IPS DF 6.9 (cell line): ENCODE measurements at regions not wholly inside any gene's neighbourhood (a gene's known extent, or its start where the extent isn't known, plus 50 kb on each side); places are given as distances from the start of the nearest gene placed in this dataset.

ENCODE experiments used
- DNase-seq: peaks from one replicate; pipeline ENCODE4 v3.0.0-alpha.2; 2013; ENCODE audit warnings: low read depth, low spot score
- H3K27ac ChIP-seq: one replicate; pipeline ENCODE4 v1.5.1; 2013; ENCODE audit warnings: low read length, control low read depth
- H3K27me3 ChIP-seq: 2 replicates; pipeline ENCODE4 v1.6.1; 2013; ENCODE audit warnings: mild to moderate bottlenecking, low read length; ENCODE audit not compliant: control insufficient read depth, insufficient read depth
- H3K36me3 ChIP-seq: 2 replicates; pipeline ENCODE4 v1.6.1; 2013; ENCODE audit warnings: low read length; ENCODE audit not compliant: control insufficient read depth, insufficient read depth
- H3K4me1 ChIP-seq: 2 replicates; pipeline ENCODE4 v1.6.1; 2013; ENCODE audit warnings: low read length; ENCODE audit not compliant: control insufficient read depth, insufficient read depth
- H3K4me3 ChIP-seq: 2 replicates; pipeline ENCODE4 v1.5.1; 2013; ENCODE audit warnings: mild to moderate bottlenecking, low read length
- H3K9me3 ChIP-seq: 2 replicates; pipeline ENCODE4 v1.6.1; 2013; ENCODE audit warnings: low read length, inconsistent platforms; ENCODE audit not compliant: control insufficient read depth, insufficient read depth
- WGBS: extraction: QIAGEN DNeasy Blood & Tissue Kit; methylation state at CpG from one replicate; pipeline ENCODE4 v1.1.7; 2013; ENCODE audit warnings: mixed read lengths, missing lambda C conversion rate; ENCODE audit not compliant: insufficient read length, insufficient coverage; 5-methylcytosine and 5-hydroxymethylcytosine counted together

- Histone ChIP-seq H3K9me3 (no peaks in the 10 kb centered on the region), H3K27me3 (no peaks in the 10 kb centered on the region), H3K27ac (no peak overlapping the region), H3K4me3 (no peak overlapping the region), H3K36me3 (no peaks in the 10 kb centered on the region), H3K4me1 (no peaks in the 10 kb centered on the region)
- DNase-seq = no peak
- whole genome bisulfite sequencing = no CpG with 5 or more reads among the region's 2 CpGs
Measured at GRCh38 chr9:93821307-93821703, 133.8 kb downstream of the BARX1 start.

- WGBS = no CpG with 5 or more reads among the region's 6 CpGs
- H3K36me3 ChIP-seq = no peaks in the 10 kb centered on the region
- DNase-seq = no peak
- H3K4me1 ChIP-seq = no peaks in the 10 kb centered on the region
- no peaks in the 10 kb centered on the region for H3K9me3 ChIP-seq
- H3K27ac ChIP-seq = no peak overlapping the region
- no peaks in the 10 kb centered on the region for H3K27me3 ChIP-seq
- no peak overlapping the region for H3K4me3 ChIP-seq
Measured at GRCh38 chr9:93820667-93821306, 134.4 kb downstream of the BARX1 start.

- no peaks in the 10 kb centered on the region for H3K4me1 ChIP-seq
- no peak overlapping the region for H3K4me3 ChIP-seq
- no peaks in the 10 kb centered on the region for H3K9me3 ChIP-seq
- no peaks in the 10 kb centered on the region for H3K27me3 ChIP-seq
- no peak overlapping the region for H3K27ac ChIP-seq
- no CpG with 5 or more reads among the region's 5 CpGs for WGBS
- H3K36me3 ChIP-seq = no peaks in the 10 kb centered on the region
- DNase-seq = no peak
Measured at GRCh38 chr9:93819905-93820304, 135.2 kb downstream of the BARX1 start.

GRCh38 chr9:93818827-93819472 lies 136.2 kb downstream of the BARX1 start:
- WGBS = no CpG with 5 or more reads among the region's 17 CpGs
- no peaks in the 10 kb centered on the region for H3K36me3 ChIP-seq
- no peak overlapping the region for H3K4me3 ChIP-seq
- H3K27me3 ChIP-seq = no peaks in the 10 kb centered on the region
- DNase-seq = no peak
- H3K9me3 ChIP-seq = no peaks in the 10 kb centered on the region
- no peak overlapping the region for H3K27ac ChIP-seq
- peaks cover 2% of the 10 kb centered on the region; the same call in 1 of the 2 replicates for H3K4me1 ChIP-seq

GRCh38 chr9:93818237-93818636 lies 136.9 kb downstream of the BARX1 start:
- Histone ChIP-seq H3K9me3 (no peaks in the 10 kb centered on the region), H3K4me1 (peaks cover 2% of the 10 kb centered on the region; the same call in 1 of the 2 replicates), H3K27me3 (no peaks in the 10 kb centered on the region), H3K27ac (no peak overlapping the region), H3K36me3 (no peaks in the 10 kb centered on the region), H3K4me3 (no peak overlapping the region)
- no peak for DNase-seq

- no peaks in the 10 kb centered on the region for H3K9me3 ChIP-seq
- H3K36me3 ChIP-seq = no peaks in the 10 kb centered on the region
- no peaks in the 10 kb centered on the region for H3K27me3 ChIP-seq
- no CpG with 5 or more reads among the region's 5 CpGs for WGBS
- H3K4me3 ChIP-seq = no peak overlapping the region
- peaks cover 2% of the 10 kb centered on the region; the same call in 1 of the 2 replicates for H3K4me1 ChIP-seq
- no peak for DNase-seq
- H3K27ac ChIP-seq = no peak overlapping the region
Measured at GRCh38 chr9:93815677-93816076, 139.5 kb downstream of the BARX1 start.

GRCh38 chr9:93815135-93815534 lies 140.0 kb downstream of the BARX1 start:
- H3K4me1 ChIP-seq = peaks cover 2% of the 10 kb centered on the region; the same call in 1 of the 2 replicates
- H3K9me3 ChIP-seq = no peaks in the 10 kb centered on the region
- H3K27ac ChIP-seq = no peak overlapping the region
- DNase-seq = no peak
- no peak overlapping the region for H3K4me3 ChIP-seq
- no peaks in the 10 kb centered on the region for H3K27me3 ChIP-seq
- no peaks in the 10 kb centered on the region for H3K36me3 ChIP-seq
- no CpG with 5 or more reads among the region's 4 CpGs for WGBS

- Histone ChIP-seq H3K4me3 (no peak overlapping the region), H3K4me1 (peaks cover 4% of the 10 kb centered on the region), H3K36me3 (no peaks in the 10 kb centered on the region), H3K9me3 (no peaks in the 10 kb centered on the region), H3K27ac (no peak overlapping the region), H3K27me3 (no peaks in the 10 kb centered on the region)
- WGBS = no CpG with 5 or more reads among the region's 12 CpGs
- DNase-seq = no peak
Measured at GRCh38 chr9:93814077-93814956, 140.8 kb downstream of the BARX1 start.

- no peaks in the 10 kb centered on the region for H3K9me3 ChIP-seq
- no CpG with 5 or more reads among the region's 7 CpGs for WGBS
- no peaks in the 10 kb centered on the region for H3K27me3 ChIP-seq
- H3K4me3 ChIP-seq = no peak overlapping the region
- DNase-seq = no peak
- no peaks in the 10 kb centered on the region for H3K36me3 ChIP-seq
- H3K4me1 ChIP-seq = peaks cover 4% of the 10 kb centered on the region
- no peak overlapping the region for H3K27ac ChIP-seq
Measured at GRCh38 chr9:93813221-93814076, 141.7 kb downstream of the BARX1 start.

- Histone ChIP-seq H3K9me3 (no peaks in the 10 kb centered on the region), H3K4me3 (no peak overlapping the region), H3K27ac (no peak overlapping the region), H3K27me3 (no peaks in the 10 kb centered on the region), H3K4me1 (peaks cover 4% of the 10 kb centered on the region), H3K36me3 (no peaks in the 10 kb centered on the region)
- no CpG with 5 or more reads among the region's 1 CpG for WGBS
- no peak for DNase-seq
Measured at GRCh38 chr9:93812410-93812668, 142.8 kb downstream of the BARX1 start.
